A673 (cell line): ENCODE measurements at regions not wholly inside any gene's neighbourhood (a gene's known extent, or its start where the extent isn't known, plus 50 kb on each side); places are given as distances from the start of the nearest gene placed in this dataset.

Source experiments
- CTCF ChIP-seq: fragments of 300-800, 200-600 bp; sonication (generic); conservative IDR thresholded peaks from 2 replicates; pipeline ENCODE4 v1.5.1; 2017; ENCODE audit warnings: low read depth, mild to moderate bottlenecking, antibody characterized with exemption, low read length, moderate library complexity, mixed read lengths
- EZH2 ChIP-seq: fragments of 200-600 bp; sonication (generic); IDR thresholded peaks from 2 replicates; pipeline ENCODE4 v1.6.1; 2017; ENCODE audit warnings: borderline replicate concordance, low read depth, mild to moderate bottlenecking, mixed read lengths, antibody characterized with exemption, low read length; ENCODE audit not compliant: poor library complexity, severe bottlenecking

- TF ChIP-seq CTCF, result no peak
- TF ChIP-seq EZH2, result no peak
Observed at GRCh38 chr16:55947366-55947765, 72.2 kb upstream of the CES5A start.
